Caco-2 (cell line): ENCODE measurements at regions not wholly inside any gene's neighbourhood (a gene's known extent, or its start where the extent isn't known, plus 50 kb on each side); places are given as distances from the start of the nearest gene placed in this dataset.
"Not testable (repeated sequence)": the region's sequence is repeated elsewhere in the genome, so short reads cannot be mapped to it uniquely, and the experiment has no call there.

Source experiments
- BruUV-seq: library from RNA; stranded (reverse); fragments of 400-500 nt; replicated peaks from 2 replicates; lab custom pipeline; 2021; lab: Mats Ljungman, UMichigan
- CTCF ChIA-PET: fragments of 300-600 bp; sonication (Branson Sonifier 250); formaldehyde crosslinking; loops from one replicate; lab custom pipeline; 2022; ENCODE audit warnings: antibody characterized with exemption; lab: Charles Lee
- POLR2A ChIA-PET: fragments of 300-600 bp; sonication (Branson Sonifier 250); formaldehyde crosslinking; loops from one replicate; lab custom pipeline; 2022; ENCODE audit warnings: antibody characterized with exemption; lab: Charles Lee
- DNase-seq, 2 experiments: peaks; one replicate each; pipeline versions ENCODE4 v3.0.0 to v3.0.0-alpha.2; 2020 to 2022
- H3K27me3 ChIP-seq: replicated peaks from 2 replicates; pipeline ENCODE4 v1.6.0; 2011; ENCODE audit warnings: low read length; ENCODE audit not compliant: control insufficient read depth, insufficient read depth
- H3K36me3 ChIP-seq: 2 replicates; pipeline ENCODE4 v1.5.1; 2011; ENCODE audit warnings: low read length; ENCODE audit not compliant: control insufficient read depth, insufficient read depth
- H3K4me1 ChIP-seq: fragments of 250-450 bp; sonication (Bioruptor Pico); 2 replicates; pipeline ENCODE4 v1.5.1; 2020; ENCODE audit warnings: mild to moderate bottlenecking
- H3K4me3 ChIP-seq: 2 replicates; pipeline ENCODE4 v1.5.1; 2011; ENCODE audit warnings: low read depth, mild to moderate bottlenecking, control low read depth, low read length
- H3K9me3 ChIP-seq: fragments of 250-450 bp; sonication (Bioruptor Pico); 2 replicates; pipeline ENCODE4 v1.5.1; 2020; ENCODE audit warnings: mild to moderate bottlenecking, moderate library complexity
- H3K27ac Mint-ChIP-seq: one replicate; pipeline ENCODE4 v1.8.0; 2022; ENCODE audit warnings: mixed read lengths; ENCODE audit not compliant: unreplicated experiment
- H3K27me3 Mint-ChIP-seq: one replicate; pipeline ENCODE4 v1.8.0; 2022; ENCODE audit warnings: mixed read lengths; ENCODE audit not compliant: insufficient read depth, unreplicated experiment
- H3K36me3 Mint-ChIP-seq: one replicate; pipeline ENCODE4 v1.8.0; 2022; ENCODE audit warnings: mild to moderate bottlenecking, mixed read lengths; ENCODE audit not compliant: insufficient read depth, unreplicated experiment
- H3K4me1 Mint-ChIP-seq: one replicate; pipeline ENCODE4 v1.8.0; 2022; ENCODE audit warnings: low read depth, mixed read lengths; ENCODE audit not compliant: unreplicated experiment
- H3K4me3 Mint-ChIP-seq: one replicate; pipeline ENCODE4 v1.8.0; 2022; ENCODE audit warnings: mild to moderate bottlenecking, moderate library complexity, mixed read lengths; ENCODE audit not compliant: unreplicated experiment
- H3K9me3 Mint-ChIP-seq: one replicate; pipeline ENCODE4 v1.8.0; 2022; ENCODE audit warnings: mixed read lengths; ENCODE audit not compliant: unreplicated experiment
- CTCF ChIP-seq, 2 experiments: fragments of 200-600 bp in 1 of 2; IDR thresholded peaks; 1 replicate in 1 of 2; 2 replicates in 1 of 2; pipeline versions ENCODE4 v1.5.1 to v1.8.0; 2011 to 2022; ENCODE audit warnings: antibody characterized with exemption in 1 of 2, control low read depth in 1 of 2, inconsistent platforms in 1 of 2, low read depth in 1 of 2, low read length in 1 of 2, mild to moderate bottlenecking in 1 of 2, moderate library complexity in 1 of 2; ENCODE audit not compliant: insufficient read depth in 1 of 2, severe bottlenecking in 1 of 2, unreplicated experiment in 1 of 2
- intact Hi-C: fragments of 100-400 bp; cut with micrococcal nuclease; formaldehyde crosslinking; loops from one replicate; pipeline ENCODE4 v1.10.0; 2022; ENCODE audit not compliant: unreplicated experiment

GRCh38 chr5:66441351-66441750 lies 154.8 kb upstream of the MAST4 start:
- Mint-ChIP-seq H3K4me1 (no peaks in the 10 kb centered on the region), H3K36me3 (no peaks in the 10 kb centered on the region), H3K27me3 (peaks cover 3% of the 10 kb centered on the region), H3K4me3 (no peak overlapping the region), H3K27ac (no peak overlapping the region), H3K9me3 (no peaks in the 10 kb centered on the region)
- BruUV-seq, result no TSS peak
- ChIA-PET POLR2A (no interaction called here), CTCF (no interaction called here)
- intact Hi-C loops, result no loop called here
- no peak for TF ChIP-seq CTCF (IDR thresholded peaks at IDR 0.05; ENCODE audit: insufficient read depth in 1 of 2, low read depth in 1 of 2, low read length in 1 of 2, severe bottlenecking in 1 of 2, unreplicated experiment in 1 of 2)
- Histone ChIP-seq H3K27me3 (no peaks in the 10 kb centered on the region), H3K36me3 (no peaks in the 10 kb centered on the region), H3K4me1 (no peaks in the 10 kb centered on the region), H3K9me3 (0 out of 2 replicates have a peak, but pooled peaks cover 2% of the 10 kb centered on the region), H3K4me3 (no peak overlapping the region)
- no peak for DNase-seq

- H3K27me3 Mint-ChIP-seq, result peaks cover 3% of the 10 kb centered on the region
- CTCF ChIA-PET, result no interaction called here
- BruUV-seq, result no TSS peak
- H3K27me3 ChIP-seq, result no peaks in the 10 kb centered on the region
- H3K4me3 Mint-ChIP-seq, result no peak overlapping the region
- no peaks in the 10 kb centered on the region for H3K4me1 Mint-ChIP-seq
- H3K4me1 ChIP-seq, result no peaks in the 10 kb centered on the region
- TF ChIP-seq CTCF (IDR thresholded peaks at IDR 0.05; ENCODE audit: insufficient read depth in 1 of 2, low read depth in 1 of 2, low read length in 1 of 2, severe bottlenecking in 1 of 2, unreplicated experiment in 1 of 2), result no peak
- intact Hi-C loops, result no loop called here
- peaks cover 11% of the 10 kb centered on the region for H3K9me3 Mint-ChIP-seq
- DNase-seq, result peak; percentile 19 to 52
- no peaks in the 10 kb centered on the region for H3K36me3 ChIP-seq
- POLR2A ChIA-PET, result no interaction called here
- no peak overlapping the region for H3K4me3 ChIP-seq
- no peak overlapping the region for H3K27ac Mint-ChIP-seq
- no peaks in the 10 kb centered on the region for H3K36me3 Mint-ChIP-seq
- 0 out of 2 replicates have a peak, but pooled peaks cover 2% of the 10 kb centered on the region for H3K9me3 ChIP-seq
These were observed 153.2 kb upstream of the MAST4 start for GRCh38 chr5:66442951-66443445.

- Mint-ChIP-seq H3K36me3 (no peaks in the 10 kb centered on the region), H3K4me3 (no peak overlapping the region), H3K27me3 (peaks cover 3% of the 10 kb centered on the region), H3K27ac (no peak overlapping the region), H3K9me3 (peaks cover 13% of the 10 kb centered on the region), H3K4me1 (no peaks in the 10 kb centered on the region)
- intact Hi-C loops, result no loop called here
- Histone ChIP-seq H3K27me3 (no peaks in the 10 kb centered on the region), H3K4me3 (no peak overlapping the region), H3K4me1 (no peaks in the 10 kb centered on the region), H3K36me3 (no peaks in the 10 kb centered on the region), H3K9me3 (0 out of 2 replicates have a peak, but pooled peaks cover 2% of the 10 kb centered on the region)
- ChIA-PET POLR2A (no interaction called here), CTCF (no interaction called here)
- no TSS peak for BruUV-seq
- TF ChIP-seq CTCF (IDR thresholded peaks at IDR 0.05; ENCODE audit: insufficient read depth in 1 of 2, low read depth in 1 of 2, low read length in 1 of 2, severe bottlenecking in 1 of 2, unreplicated experiment in 1 of 2), result no peak
- no peak for DNase-seq
These were observed 152.6 kb upstream of the MAST4 start for GRCh38 chr5:66443462-66444130.

GRCh38 chr5:66448070-66448469 lies 148.1 kb upstream of the MAST4 start:
- H3K4me1 Mint-ChIP-seq, BruUV-seq, H3K36me3 Mint-ChIP-seq, H3K4me3 Mint-ChIP-seq, CTCF ChIA-PET, H3K27me3 ChIP-seq, H3K27ac Mint-ChIP-seq, H3K27me3 Mint-ChIP-seq, H3K36me3 ChIP-seq, H3K9me3 ChIP-seq, DNase-seq, H3K4me1 ChIP-seq, POLR2A ChIA-PET, H3K4me3 ChIP-seq, intact Hi-C loops: not testable (repeated sequence)
- peaks cover 30% of the 10 kb centered on the region for H3K9me3 Mint-ChIP-seq
